ENCODE measurements at regions not wholly inside any gene's neighbourhood (a gene's known extent, or its start where the extent isn't known, plus 50 kb on each side); places are given as distances from the start of the nearest gene placed in this dataset.

DNA sequence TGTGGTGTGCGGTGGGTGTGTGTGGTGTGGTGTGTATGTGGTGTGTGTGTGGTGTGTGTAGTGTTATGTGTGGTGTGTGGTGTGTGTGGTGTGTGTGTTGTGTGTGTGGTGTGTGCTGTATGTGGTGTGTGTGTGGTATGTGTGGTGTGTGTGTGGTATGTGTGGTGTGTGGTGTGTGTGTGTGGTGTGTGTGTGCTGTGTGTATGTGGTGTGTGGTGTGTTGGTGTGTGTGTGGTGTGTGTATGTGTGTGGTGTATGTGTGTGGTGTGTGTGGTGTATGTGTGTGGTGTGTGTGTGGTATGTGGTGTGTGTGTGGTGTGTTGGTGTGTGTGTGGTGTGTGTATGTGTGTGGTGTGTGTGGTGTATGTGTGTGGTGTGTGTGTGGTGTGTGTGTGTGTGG is 144.3 kb downstream of the HSD17B3 start:
- TF ChIP-seq POLR2A (IDR thresholded peaks at IDR 0.05): no peak
- TF ChIP-seq, protein P1, sequence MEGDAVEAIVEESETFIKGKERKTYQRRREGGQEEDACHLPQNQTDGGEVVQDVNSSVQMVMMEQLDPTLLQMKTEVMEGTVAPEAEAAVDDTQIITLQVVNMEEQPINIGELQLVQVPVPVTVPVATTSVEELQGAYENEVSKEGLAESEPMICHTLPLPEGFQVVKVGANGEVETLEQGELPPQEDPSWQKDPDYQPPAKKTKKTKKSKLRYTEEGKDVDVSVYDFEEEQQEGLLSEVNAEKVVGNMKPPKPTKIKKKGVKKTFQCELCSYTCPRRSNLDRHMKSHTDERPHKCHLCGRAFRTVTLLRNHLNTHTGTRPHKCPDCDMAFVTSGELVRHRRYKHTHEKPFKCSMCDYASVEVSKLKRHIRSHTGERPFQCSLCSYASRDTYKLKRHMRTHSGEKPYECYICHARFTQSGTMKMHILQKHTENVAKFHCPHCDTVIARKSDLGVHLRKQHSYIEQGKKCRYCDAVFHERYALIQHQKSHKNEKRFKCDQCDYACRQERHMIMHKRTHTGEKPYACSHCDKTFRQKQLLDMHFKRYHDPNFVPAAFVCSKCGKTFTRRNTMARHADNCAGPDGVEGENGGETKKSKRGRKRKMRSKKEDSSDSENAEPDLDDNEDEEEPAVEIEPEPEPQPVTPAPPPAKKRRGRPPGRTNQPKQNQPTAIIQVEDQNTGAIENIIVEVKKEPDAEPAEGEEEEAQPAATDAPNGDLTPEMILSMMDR (IDR thresholded peaks at IDR 0.05): no peak

Data from prostate gland (tissue), 2 donors.